D721Med (cell line): ENCODE measurements at regions not wholly inside any gene's neighbourhood (a gene's known extent, or its start where the extent isn't known, plus 50 kb on each side); places are given as distances from the start of the nearest gene placed in this dataset.

Experiments
- DNase-seq: peaks from one replicate; pipeline ENCODE4 v3.0.0; 2011; ENCODE audit warnings: low spot score; ENCODE audit not compliant: insufficient read length
- FAIRE-seq: peaks from 2 replicates; lab custom pipeline; 2011; peaks lifted over from hg19 to GRCh38; lab: Jason Lieb, UNC
- TF ChIP-seq, protein P1 (sequence below): IDR thresholded peaks from 2 replicates; pipeline ENCODE4 v1.5.1; 2012; ENCODE audit warnings: mild to moderate bottlenecking, control low read depth; ENCODE audit not compliant: insufficient read depth; ENCODE audit errors: missing control alignments

DNA sequence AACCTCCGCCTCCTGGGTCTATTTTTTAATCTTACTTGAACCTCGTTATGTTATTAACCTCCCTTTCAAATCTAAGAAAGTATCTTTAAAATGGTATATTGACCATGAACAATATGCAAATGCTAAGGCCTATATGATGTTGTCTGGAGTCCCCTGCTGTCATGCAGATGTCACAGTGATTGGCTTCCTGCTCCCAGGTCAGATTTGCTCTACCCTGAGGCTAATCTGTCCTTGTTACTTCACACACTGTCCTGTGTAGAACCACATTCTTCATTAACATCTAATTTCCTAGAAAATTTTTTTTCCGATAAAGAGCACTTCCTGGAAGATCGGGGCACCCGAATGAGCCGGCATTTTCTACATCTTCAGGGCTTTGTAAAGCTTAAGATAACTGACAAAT lies 306.6 kb downstream of the MRPL39 start:
- TF ChIP-seq, protein P1, sequence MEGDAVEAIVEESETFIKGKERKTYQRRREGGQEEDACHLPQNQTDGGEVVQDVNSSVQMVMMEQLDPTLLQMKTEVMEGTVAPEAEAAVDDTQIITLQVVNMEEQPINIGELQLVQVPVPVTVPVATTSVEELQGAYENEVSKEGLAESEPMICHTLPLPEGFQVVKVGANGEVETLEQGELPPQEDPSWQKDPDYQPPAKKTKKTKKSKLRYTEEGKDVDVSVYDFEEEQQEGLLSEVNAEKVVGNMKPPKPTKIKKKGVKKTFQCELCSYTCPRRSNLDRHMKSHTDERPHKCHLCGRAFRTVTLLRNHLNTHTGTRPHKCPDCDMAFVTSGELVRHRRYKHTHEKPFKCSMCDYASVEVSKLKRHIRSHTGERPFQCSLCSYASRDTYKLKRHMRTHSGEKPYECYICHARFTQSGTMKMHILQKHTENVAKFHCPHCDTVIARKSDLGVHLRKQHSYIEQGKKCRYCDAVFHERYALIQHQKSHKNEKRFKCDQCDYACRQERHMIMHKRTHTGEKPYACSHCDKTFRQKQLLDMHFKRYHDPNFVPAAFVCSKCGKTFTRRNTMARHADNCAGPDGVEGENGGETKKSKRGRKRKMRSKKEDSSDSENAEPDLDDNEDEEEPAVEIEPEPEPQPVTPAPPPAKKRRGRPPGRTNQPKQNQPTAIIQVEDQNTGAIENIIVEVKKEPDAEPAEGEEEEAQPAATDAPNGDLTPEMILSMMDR: no peak
- FAIRE-seq (no peak), DNase-seq (no peak)

DNA sequence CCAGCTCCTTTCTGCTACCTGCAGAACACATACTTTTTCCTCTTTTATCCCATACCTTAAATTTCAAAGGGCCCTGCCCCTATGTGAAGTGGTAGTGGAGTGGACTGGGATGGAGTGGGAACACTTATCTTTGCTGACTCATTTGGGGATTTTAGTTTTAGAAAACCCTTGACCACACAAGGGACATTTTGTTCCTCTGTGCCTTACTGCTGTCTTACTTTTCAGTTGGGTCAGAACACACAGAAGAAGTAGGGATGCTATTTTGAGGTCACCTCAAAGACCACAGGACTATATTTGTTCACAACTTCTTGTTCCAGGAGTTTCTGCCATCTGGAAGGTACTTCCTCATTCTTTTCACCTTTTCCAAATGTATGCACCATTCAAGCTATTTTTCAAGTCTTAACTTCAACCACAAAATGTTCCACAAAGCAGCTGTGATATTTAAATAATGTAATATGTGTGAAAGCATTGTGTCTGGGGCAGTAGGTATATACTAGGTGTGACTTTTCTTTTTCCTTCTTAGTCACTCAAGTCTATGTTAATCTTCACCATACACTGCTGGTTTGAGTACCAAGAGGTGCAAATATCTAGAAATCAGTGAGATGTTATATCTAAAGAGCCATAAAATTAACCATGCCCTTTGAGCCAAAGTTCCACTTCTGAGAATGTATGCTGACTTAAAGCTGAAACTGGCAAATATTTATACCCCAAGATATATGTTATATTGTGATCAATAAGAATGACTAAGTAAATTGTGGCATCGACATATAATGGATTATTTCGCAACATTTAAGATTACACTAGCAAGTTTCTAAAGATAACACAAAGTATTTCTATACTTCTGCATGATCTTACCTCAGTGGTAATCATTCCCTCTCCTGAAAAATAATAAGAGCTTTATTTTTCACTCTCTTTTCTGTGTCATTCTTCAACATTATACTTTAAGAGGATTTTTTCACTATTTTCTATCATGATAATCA lies 308.5 kb downstream of the MRPL39 start:
- TF ChIP-seq, protein P1: no peak
- FAIRE-seq: no peak
- DNase-seq: no peak

DNA sequence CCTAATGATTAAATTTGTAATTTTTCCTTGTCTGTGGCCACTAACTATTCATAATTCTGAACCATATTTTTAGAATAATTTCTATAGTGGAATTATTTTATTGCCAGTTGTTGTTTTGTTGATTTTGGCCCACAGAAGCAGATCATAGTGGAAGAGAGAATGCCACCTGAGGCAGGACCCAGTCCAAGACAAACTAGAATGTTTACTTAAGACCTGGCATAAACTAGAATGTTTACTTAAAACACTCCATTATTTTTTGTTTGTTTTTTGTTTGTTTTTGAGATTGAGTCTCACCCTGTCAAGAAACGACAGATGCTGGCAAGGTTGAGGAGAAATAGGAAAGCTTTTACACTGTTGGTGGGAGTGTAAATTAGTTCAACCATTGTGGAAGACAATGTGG lies 310.2 kb downstream of the MRPL39 start:
- TF ChIP-seq, protein P1: no peak
- no peak for FAIRE-seq
- no peak for DNase-seq

DNA sequence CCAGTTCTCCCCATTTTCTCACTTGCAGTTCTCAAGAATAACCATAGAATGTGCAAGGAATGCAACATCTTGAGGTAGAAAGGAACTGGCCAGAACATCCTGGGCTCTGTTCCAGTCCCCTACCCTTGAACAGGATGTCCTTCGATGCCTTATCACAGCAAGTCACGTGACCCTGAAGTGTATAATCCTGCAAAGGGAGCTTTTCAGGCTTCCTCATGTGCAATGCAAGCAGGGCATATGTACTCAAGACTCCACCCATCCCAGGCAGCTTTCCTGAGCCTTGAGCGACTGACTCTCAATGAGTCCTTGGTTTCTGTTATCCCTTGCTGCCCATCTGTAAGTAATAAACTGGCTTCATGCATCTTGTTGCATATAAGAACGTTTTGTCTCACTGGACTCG lies 311.0 kb downstream of the MRPL39 start:
- DNase-seq (no peak), FAIRE-seq (no peak)
- TF ChIP-seq, protein P1: no peak

DNA sequence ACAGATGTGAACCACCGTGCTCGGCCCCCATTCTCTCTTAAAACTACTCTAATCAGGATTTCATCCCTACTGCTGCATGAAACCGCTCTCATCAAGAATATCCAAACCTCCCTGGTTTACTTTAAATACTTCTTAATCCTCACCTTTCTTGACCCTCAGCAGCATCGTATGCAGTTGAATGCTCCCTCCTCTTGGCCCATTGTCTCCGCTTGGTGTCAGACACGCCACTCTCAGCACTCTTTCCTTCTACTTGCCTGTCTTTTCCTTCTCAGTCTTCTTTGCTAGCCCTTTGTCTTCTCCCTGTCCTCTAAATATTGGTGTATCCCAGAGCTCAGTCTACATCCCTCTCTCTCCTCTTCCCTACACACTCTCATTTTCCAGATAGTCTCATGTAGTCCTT lies 314.9 kb downstream of the MRPL39 start:
- DNase-seq: no peak
- FAIRE-seq: no peak

DNA sequence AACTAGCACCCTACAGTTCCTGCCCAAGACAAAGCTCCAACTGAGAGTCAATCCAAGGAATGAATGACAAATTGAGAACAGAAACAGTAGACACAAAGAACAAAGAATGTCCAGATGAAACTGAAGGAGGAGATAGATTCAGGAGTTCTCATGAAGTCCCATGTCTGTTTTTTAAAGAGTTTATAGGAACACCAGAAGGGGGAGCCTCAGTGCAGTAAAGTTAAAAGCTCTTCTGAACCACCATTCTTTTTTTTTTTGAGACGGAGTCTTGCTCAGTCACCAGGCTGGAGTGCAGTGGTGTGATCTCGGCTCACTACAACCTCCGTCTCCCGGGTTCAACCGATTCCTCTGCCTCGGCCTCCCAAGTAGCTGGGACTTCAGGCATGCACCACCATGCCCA lies 323.6 kb downstream of the MRPL39 start:
- no peak for FAIRE-seq
- no peak for DNase-seq

More for the DNA sequence above, 314.9 kb downstream of the MRPL39 start:
- TF ChIP-seq, protein P1: no peak

DNA sequence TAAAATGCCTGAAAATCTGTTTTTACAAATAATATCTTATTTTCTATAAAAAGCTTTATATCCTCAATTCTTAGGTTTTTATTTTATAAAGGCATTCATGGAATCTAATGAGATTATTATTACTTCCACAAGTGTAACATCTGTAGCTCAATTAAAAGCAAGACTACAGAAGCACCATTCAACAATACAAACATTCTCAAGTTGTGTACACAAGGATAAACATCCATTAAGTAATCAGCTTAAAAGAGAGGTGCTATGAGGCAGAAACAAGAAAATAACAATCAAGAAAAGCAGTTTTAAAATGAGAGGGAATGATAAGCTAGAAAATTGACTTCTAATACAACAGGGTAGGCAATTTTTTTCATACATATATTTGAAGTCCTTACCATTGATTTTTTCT lies 326.1 kb downstream of the MRPL39 start:
- FAIRE-seq (no peak), DNase-seq (no peak)
- TF ChIP-seq, protein P1: no peak

More for the DNA sequence above, 323.6 kb downstream of the MRPL39 start:
- TF ChIP-seq, protein P1: no peak
